ENCODE measurements at regions not wholly inside any gene's neighbourhood (a gene's known extent, or its start where the extent isn't known, plus 50 kb on each side); places are given as distances from the start of the nearest gene placed in this dataset.

GRCh38 chr12:124243936-124244335, 51.0 kb upstream of the RFLNA start:
- H3K56ac ChIP-seq (replicated peaks; ENCODE audit: insufficient read length, low read depth, low read length): no peak overlapping the region
- FAIRE-seq (no peak), DNase-seq (ENCODE audit: low read depth in 1 of 2, low spot score in 2 of 2) (no peak)
- H3K36me3 ChIP-seq (ENCODE audit: control insufficient read depth in 2 of 4, insufficient read depth in 4 of 4, low read length in 3 of 4): no peaks in the 10 kb centered on the region
- no peak overlapping the region for H3K23ac ChIP-seq (ENCODE audit: insufficient read length)
- no peaks in the 10 kb centered on the region for H3K23me2 ChIP-seq (ENCODE audit: low read depth, low read length)
- no peak overlapping the region for H2AFZ ChIP-seq (ENCODE audit: low read length)
- no peaks in the 10 kb centered on the region; a peak in 1 of 7 replicates for H3K27me3 ChIP-seq (replicated peaks in 1 of 4; ENCODE audit: control insufficient read depth in 3 of 4, extremely low read depth in 1 of 4, insufficient read depth in 3 of 4, low read length in 3 of 4)
- H2BK5ac ChIP-seq (ENCODE audit: low read depth, low read length): no peak overlapping the region
- H2BK15ac ChIP-seq (ENCODE audit: low read length): no peak overlapping the region
- H2BK120ac ChIP-seq (replicated peaks; ENCODE audit: low read depth, low read length): no peak overlapping the region
- peaks cover 0 to 5% of the 10 kb centered on the region in 2 experiments; a peak in 2 of 4 replicates for H3K9me3 ChIP-seq (ENCODE audit: insufficient read depth in 2 of 2, low read depth in 1 of 2, low read length in 1 of 2)
- no peaks in the 10 kb centered on the region for H4K20me1 ChIP-seq (replicated peaks in 1 of 2; ENCODE audit: control insufficient read depth in 1 of 2, insufficient read depth in 2 of 2, low read length in 2 of 2)
- H4K8ac ChIP-seq (ENCODE audit: extremely low read depth, insufficient read depth, low read length): no peak overlapping the region
- H4K5ac ChIP-seq (ENCODE audit: insufficient read length, low read depth, low read length): no peak overlapping the region
- no peak overlapping the region for H3K14ac ChIP-seq (ENCODE audit: insufficient read length)
- POLR2A ChIA-PET (ENCODE audit: partially characterized antibody): no interaction called here
- no peak overlapping the region; a peak in 1 of 7 replicates for H3K9ac ChIP-seq (replicated peaks in 1 of 4; ENCODE audit: extremely low read depth in 1 of 4, low read depth in 3 of 4, low read length in 3 of 4)
- H3K79me1 ChIP-seq (ENCODE audit: low read depth, low read length): no peaks in the 10 kb centered on the region
- H3K79me2 ChIP-seq (ENCODE audit: control insufficient read depth in 1 of 2, insufficient read depth in 2 of 2, low read length in 2 of 2): no peaks in the 10 kb centered on the region
- H3K27ac ChIP-seq (ENCODE audit: low read depth, low read length): no peak overlapping the region
- no peak overlapping the region for H3K4me3 ChIP-seq (ENCODE audit: extremely low read depth in 1 of 4, insufficient read depth in 2 of 4, low read depth in 3 of 4, low read length in 4 of 4)
- H3K4me2 ChIP-seq (ENCODE audit: insufficient read depth in 1 of 2, low read depth in 2 of 2, low read length in 2 of 2): no peak overlapping the region
- WGBS, 2 experiments (ENCODE audit: extremely low coverage in 1 of 2, insufficient coverage in 1 of 2, insufficient read length in 1 of 2, insufficient replicate concordance in 2 of 2, low coverage in 1 of 2, low lambda C conversion rate in 2 of 2, missing lambda C conversion rate in 1 of 2): 99% methylated on average over 4 of the region's 4 CpGs; no CpG with 5 or more reads in 1 of the 2 experiments
- no peak overlapping the region for H2BK20ac ChIP-seq (ENCODE audit: low read length)
- H3K4ac ChIP-seq (replicated peaks; ENCODE audit: insufficient read length, low read depth, low read length): no peak overlapping the region
- CTCF ChIA-PET (ENCODE audit: partially characterized antibody): no interaction called here
- no peak overlapping the region for H2BK12ac ChIP-seq (ENCODE audit: low read depth, low read length)
- peaks cover 0 to 11% (median 0%) of the 10 kb centered on the region in 4 experiments; a peak in 4 of 7 replicates for H3K4me1 ChIP-seq (replicated peaks in 1 of 4; ENCODE audit: control insufficient read depth in 3 of 4, insufficient read depth in 4 of 4, low read length in 3 of 4)
- no peak overlapping the region for H4K91ac ChIP-seq (replicated peaks; ENCODE audit: insufficient read length, low read length)
- H3K18ac ChIP-seq (ENCODE audit: extremely low read depth, low read length): no peak overlapping the region
- no peak overlapping the region for H2AK5ac ChIP-seq (ENCODE audit: low read depth, low read length)
- no peak for TF ChIP-seq SP4 (IDR thresholded peaks at IDR 0.05; ENCODE audit: low read length)
- no peak for TF ChIP-seq TEAD4 (IDR thresholded peaks at IDR 0.05; ENCODE audit: low read depth, low read length)
- no peak for TF ChIP-seq TAF1 (IDR thresholded peaks at IDR 0.05; ENCODE audit: low read depth, low read length)
- no peak for TF ChIP-seq ZNF274 (IDR thresholded peaks at IDR 0.05; ENCODE audit: borderline replicate concordance, extremely low read depth, low read length)
- TF ChIP-seq MAFK (IDR thresholded peaks at IDR 0.05; ENCODE audit: low read depth, low read length): no peak
- no peak for TF ChIP-seq BACH1 (IDR thresholded peaks at IDR 0.05; ENCODE audit: low read length)
- no peak for TF ChIP-seq SAP30 (IDR thresholded peaks at IDR 0.05; ENCODE audit: insufficient read depth, insufficient replicate concordance, low read length)
- TF ChIP-seq KDM5A (IDR thresholded peaks at IDR 0.05; ENCODE audit: low read length): no peak
- no peak for TF ChIP-seq CBX5 (IDR thresholded peaks at IDR 0.05; ENCODE audit: low read depth, low read length)
- TF ChIP-seq TAF7 (optimal IDR thresholded peaks at IDR 0.05; ENCODE audit: borderline replicate concordance, low read depth, low read length): no peak
- TF ChIP-seq KDM4A (IDR thresholded peaks at IDR 0.05; ENCODE audit: low read depth, low read length, severe bottlenecking): no peak
- TF ChIP-seq ATF3 (IDR thresholded peaks at IDR 0.05; ENCODE audit: insufficient read depth, low read depth, low read length): no peak
- TF ChIP-seq USF2 (IDR thresholded peaks at IDR 0.05; ENCODE audit: low read length): no peak
- TF ChIP-seq POLR2A (IDR thresholded peaks at IDR 0.05; ENCODE audit: control extremely low read depth in 1 of 2, low read depth in 2 of 2, low read length in 2 of 2): no peak
